H9 (cell line): ENCODE measurements at regions not wholly inside any gene's neighbourhood (a gene's known extent, or its start where the extent isn't known, plus 50 kb on each side); places are given as distances from the start of the nearest gene placed in this dataset.

ENCODE experiments used
- DNase-seq: peaks from one replicate; pipeline ENCODE4 v3.0.0-alpha.2; 2017
- H2AFZ ChIP-seq: one replicate; pipeline ENCODE4 v1.6.1; 2013; ENCODE audit warnings: mild to moderate bottlenecking, low read length, control low read depth, moderate library complexity
- H2AK5ac ChIP-seq: 2 replicates; pipeline ENCODE4 v1.6.1; 2013; ENCODE audit warnings: low read length, control low read depth, mixed read lengths; ENCODE audit not compliant: insufficient read length
- H2BK120ac ChIP-seq: one replicate; pipeline ENCODE4 v1.6.1; 2013; ENCODE audit warnings: low read depth, mild to moderate bottlenecking, low read length, control low read depth, inconsistent platforms; ENCODE audit not compliant: poor library complexity, severe bottlenecking
- H2BK12ac ChIP-seq: 2 replicates; pipeline ENCODE4 v1.6.1; 2013; ENCODE audit warnings: low read length, control low read depth, mixed read lengths, low read depth; ENCODE audit not compliant: insufficient read length
- H2BK15ac ChIP-seq: 2 replicates; pipeline ENCODE4 v1.6.1; 2013; ENCODE audit warnings: low read depth, low read length, control low read depth
- H2BK20ac ChIP-seq: one replicate; pipeline ENCODE4 v1.6.1; 2013; ENCODE audit warnings: low read depth, mild to moderate bottlenecking, low read length, control low read depth, inconsistent platforms; ENCODE audit not compliant: poor library complexity, severe bottlenecking
- H2BK5ac ChIP-seq: 2 replicates; pipeline ENCODE4 v1.6.1; 2013; ENCODE audit warnings: low read length, control low read depth, mixed read lengths; ENCODE audit not compliant: insufficient read length
- H3K14ac ChIP-seq: 2 replicates; pipeline ENCODE4 v1.6.1; 2013; ENCODE audit warnings: low read length, control low read depth; ENCODE audit not compliant: insufficient read depth
- H3K18ac ChIP-seq: 2 replicates; pipeline ENCODE4 v1.6.1; 2013; ENCODE audit warnings: low read depth, mild to moderate bottlenecking, mixed read lengths, low read length, control low read depth; ENCODE audit not compliant: insufficient read length
- H3K23ac ChIP-seq: 2 replicates; pipeline ENCODE4 v1.6.1; 2013; ENCODE audit warnings: low read length, control low read depth, mixed read lengths, low read depth; ENCODE audit not compliant: insufficient read length
- H3K23me2 ChIP-seq: 2 replicates; pipeline ENCODE4 v1.6.1; 2013; ENCODE audit warnings: low read depth, mild to moderate bottlenecking, mixed read lengths, low read length, control low read depth; ENCODE audit not compliant: insufficient read length, poor library complexity, severe bottlenecking
- H3K27ac ChIP-seq: 2 replicates; pipeline ENCODE4 v1.5.1; 2013; ENCODE audit warnings: low read length, control low read depth, mixed read lengths, low read depth; ENCODE audit not compliant: insufficient read length
- H3K27me3 ChIP-seq: 2 replicates; pipeline ENCODE4 v1.6.1; 2013; ENCODE audit warnings: low read length, control low read depth, inconsistent platforms; ENCODE audit not compliant: insufficient read depth
- H3K4ac ChIP-seq: 2 replicates; pipeline ENCODE4 v1.6.1; 2013; ENCODE audit warnings: low read depth, mild to moderate bottlenecking, control low read depth, inconsistent platforms, low read length, moderate library complexity
- H3K4me1 ChIP-seq: 2 replicates; pipeline ENCODE4 v1.6.1; 2013; ENCODE audit warnings: low read length, control low read depth, inconsistent platforms; ENCODE audit not compliant: insufficient read depth
- H3K4me2 ChIP-seq: 2 replicates; pipeline ENCODE4 v1.6.1; 2013; ENCODE audit warnings: low read length, control low read depth, mixed read lengths; ENCODE audit not compliant: insufficient read length, insufficient read depth
- H3K56ac ChIP-seq: 2 replicates; pipeline ENCODE4 v1.6.1; 2013; ENCODE audit warnings: low read depth, mild to moderate bottlenecking, mixed read lengths, low read length, control low read depth; ENCODE audit not compliant: insufficient read length
- H3K79me1 ChIP-seq: 2 replicates; pipeline ENCODE4 v1.6.1; 2013; ENCODE audit warnings: low read depth, mild to moderate bottlenecking, moderate library complexity, low read length, control low read depth, inconsistent platforms; ENCODE audit not compliant: insufficient read depth, poor library complexity, severe bottlenecking
- H3K79me2 ChIP-seq: 2 replicates; pipeline ENCODE4 v1.6.1; 2013; ENCODE audit warnings: low read length, control low read depth, inconsistent platforms; ENCODE audit not compliant: insufficient read depth
- H3K9ac ChIP-seq: 2 replicates; pipeline ENCODE4 v1.6.1; 2013; ENCODE audit warnings: low read length, control low read depth, mixed read lengths; ENCODE audit not compliant: insufficient read length; ENCODE audit errors: extremely low read depth
- H3K9me3 ChIP-seq: one replicate; pipeline ENCODE4 v1.6.1; 2013; ENCODE audit warnings: low read depth, low read length, inconsistent platforms; ENCODE audit not compliant: control insufficient read depth
- H3T11ph ChIP-seq: one replicate; pipeline ENCODE4 v1.6.1; 2013; ENCODE audit warnings: mild to moderate bottlenecking, low read length, control low read depth, inconsistent platforms
- H4K20me1 ChIP-seq: one replicate; pipeline ENCODE4 v1.6.1; 2013; ENCODE audit not compliant: control insufficient read depth, insufficient read length, insufficient read depth
- H4K5ac ChIP-seq: 2 replicates; pipeline ENCODE4 v1.6.1; 2013; ENCODE audit warnings: low read depth, mild to moderate bottlenecking, mixed read lengths, low read length, control low read depth; ENCODE audit not compliant: insufficient read length
- H4K8ac ChIP-seq: replicated peaks from 2 replicates; pipeline ENCODE4 v1.6.1; 2013; ENCODE audit warnings: low read length, control low read depth, mixed read lengths, low read depth; ENCODE audit not compliant: insufficient read length
- H4K91ac ChIP-seq: 2 replicates; pipeline ENCODE4 v1.6.1; 2013; ENCODE audit warnings: low read depth, mild to moderate bottlenecking, moderate library complexity, mixed read lengths, low read length, control low read depth; ENCODE audit not compliant: insufficient read length
- H3K27ac Mint-ChIP-seq, 3 experiments: 2 replicates in 2 of 3; 3 replicates in 1 of 3; pipeline ENCODE4 v1.8.0; 2020 to 2021; ENCODE audit warnings: mixed read lengths in 3 of 3, mild to moderate bottlenecking in 1 of 3, moderate library complexity in 1 of 3
- H3K27me3 Mint-ChIP-seq: 2 replicates; pipeline ENCODE4 v1.8.0; 2021; ENCODE audit warnings: low read depth, mild to moderate bottlenecking, moderate library complexity, mixed read lengths
- H3K36me3 Mint-ChIP-seq, 3 experiments: 2 replicates in 2 of 3; 3 replicates in 1 of 3; pipeline ENCODE4 v1.8.0; 2020 to 2021; ENCODE audit warnings: low read depth in 3 of 3, mixed read lengths in 3 of 3; ENCODE audit not compliant: insufficient read depth in 1 of 3
- H3K4me1 Mint-ChIP-seq, 2 experiments: 2 replicates each; pipeline ENCODE4 v1.8.0; 2020; ENCODE audit warnings: mixed read lengths in 2 of 2
- H3K4me3 Mint-ChIP-seq, 2 experiments: 2 replicates in 1 of 2; 3 replicates in 1 of 2; pipeline ENCODE4 v1.8.0; 2020 to 2021; ENCODE audit warnings: mild to moderate bottlenecking in 2 of 2, mixed read lengths in 2 of 2, moderate library complexity in 1 of 2
- H3K9me3 Mint-ChIP-seq, 2 experiments: 2 replicates in 1 of 2; 3 replicates in 1 of 2; pipeline ENCODE4 v1.8.0; 2020; ENCODE audit warnings: mild to moderate bottlenecking in 2 of 2, mixed read lengths in 2 of 2, moderate library complexity in 1 of 2
- WGBS: extraction: QIAGEN DNeasy Blood & Tissue Kit; methylation state at CpG from one replicate; pipeline ENCODE4 v1.1.7; 2013; ENCODE audit warnings: missing lambda C conversion rate, low lambda C conversion rate, mixed read lengths; ENCODE audit not compliant: insufficient read length; ENCODE audit errors: extremely low coverage; 5-methylcytosine and 5-hydroxymethylcytosine counted together
- TF ChIP-seq, protein P1 (sequence below): fragments of 200-600 bp; sonication (generic); conservative IDR thresholded peaks from 3 replicates; pipeline ENCODE4 v1.8.0; 2021; ENCODE audit warnings: antibody characterized with exemption, mild to moderate bottlenecking

DNA sequence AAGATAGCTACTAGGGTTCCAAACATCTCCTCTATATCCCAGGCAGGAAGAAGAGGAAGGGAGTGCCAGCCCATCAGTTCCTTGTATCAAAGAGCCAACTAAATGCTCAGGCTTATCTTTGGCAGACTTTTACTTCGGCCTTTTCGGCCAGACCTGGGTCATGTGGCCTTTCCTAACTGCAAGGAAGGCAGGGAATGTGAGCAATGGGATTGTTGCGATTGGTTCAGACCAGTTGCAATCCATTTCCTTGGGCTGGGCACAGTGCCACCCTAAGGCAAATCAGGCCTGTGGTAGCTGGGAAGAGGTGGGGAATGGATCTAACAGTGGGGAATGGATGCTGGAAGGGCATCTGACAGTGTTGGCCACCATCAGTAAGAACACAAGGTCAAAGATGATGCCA lies 109.9 kb downstream of the RPS24 start:
- Histone ChIP-seq H3K79me1 (no peaks in the 10 kb centered on the region), H3K23me2 (no peaks in the 10 kb centered on the region), H2BK12ac (no peak overlapping the region), H3K27ac (no peak overlapping the region), H3K56ac (no peak overlapping the region), H2AK5ac (no peak overlapping the region), H2BK5ac (no peak overlapping the region), H2AFZ (no peak overlapping the region), H4K8ac (no peak overlapping the region), H3K14ac (no peak overlapping the region), H4K5ac (no peak overlapping the region), H3K9me3 (no peaks in the 10 kb centered on the region), H3K27me3 (no peaks in the 10 kb centered on the region), H3K4me2 (no peak overlapping the region), H3K18ac (no peak overlapping the region), H4K20me1 (no peaks in the 10 kb centered on the region), H2BK120ac (no peak overlapping the region), H3T11ph (no peak overlapping the region), H3K9ac (no peak overlapping the region), H3K4me1 (no peaks in the 10 kb centered on the region), H2BK20ac (no peak overlapping the region), H4K91ac (no peak overlapping the region), H3K4ac (no peak overlapping the region), H3K23ac (no peak overlapping the region), H3K79me2 (no peaks in the 10 kb centered on the region), H2BK15ac (no peak overlapping the region)
- DNase-seq, result no peak
- no CpG with 5 or more reads among the region's 3 CpGs for WGBS
- Mint-ChIP-seq H3K4me3 (no peak overlapping the region), H3K4me1 (peaks cover 9 to 13% of the 10 kb centered on the region in 2 experiments), H3K27me3 (peaks cover 13% of the 10 kb centered on the region), H3K9me3 (peaks cover 0 to 6% of the 10 kb centered on the region in 2 experiments; a peak in 2 of 5 replicates), H3K36me3 (no peaks in the 10 kb centered on the region; a peak in 3 of 7 replicates), H3K27ac (peak overlapping the region in 1 of 3 experiments; percentile 68; a peak in 2 of 7 replicates)
- TF ChIP-seq, protein P1, sequence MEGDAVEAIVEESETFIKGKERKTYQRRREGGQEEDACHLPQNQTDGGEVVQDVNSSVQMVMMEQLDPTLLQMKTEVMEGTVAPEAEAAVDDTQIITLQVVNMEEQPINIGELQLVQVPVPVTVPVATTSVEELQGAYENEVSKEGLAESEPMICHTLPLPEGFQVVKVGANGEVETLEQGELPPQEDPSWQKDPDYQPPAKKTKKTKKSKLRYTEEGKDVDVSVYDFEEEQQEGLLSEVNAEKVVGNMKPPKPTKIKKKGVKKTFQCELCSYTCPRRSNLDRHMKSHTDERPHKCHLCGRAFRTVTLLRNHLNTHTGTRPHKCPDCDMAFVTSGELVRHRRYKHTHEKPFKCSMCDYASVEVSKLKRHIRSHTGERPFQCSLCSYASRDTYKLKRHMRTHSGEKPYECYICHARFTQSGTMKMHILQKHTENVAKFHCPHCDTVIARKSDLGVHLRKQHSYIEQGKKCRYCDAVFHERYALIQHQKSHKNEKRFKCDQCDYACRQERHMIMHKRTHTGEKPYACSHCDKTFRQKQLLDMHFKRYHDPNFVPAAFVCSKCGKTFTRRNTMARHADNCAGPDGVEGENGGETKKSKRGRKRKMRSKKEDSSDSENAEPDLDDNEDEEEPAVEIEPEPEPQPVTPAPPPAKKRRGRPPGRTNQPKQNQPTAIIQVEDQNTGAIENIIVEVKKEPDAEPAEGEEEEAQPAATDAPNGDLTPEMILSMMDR, result no peak
